VCaP (cell line): ENCODE measurements at regions not wholly inside any gene's neighbourhood (a gene's known extent, or its start where the extent isn't known, plus 50 kb on each side); places are given as distances from the start of the nearest gene placed in this dataset.

ENCODE experiments used
- H3K27ac ChIP-seq: fragments of 450-650 bp; 2 replicates; pipeline ENCODE4 v1.5.1; 2017
- CTCF ChIP-seq: fragments of 450-650 bp; conservative IDR thresholded peaks from 2 replicates; pipeline ENCODE4 v1.5.1; 2017; ENCODE audit warnings: mild to moderate bottlenecking, moderate library complexity

- H3K27ac ChIP-seq, result no peak overlapping the region
- TF ChIP-seq CTCF, result no peak
Measured at GRCh38 chr4:175444512-175444911, 367.6 kb downstream of the GPM6A start.

GRCh38 chr4:175447016-175447415, 365.0 kb downstream of the GPM6A start:
- TF ChIP-seq CTCF, result no peak
- H3K27ac ChIP-seq, result no peak overlapping the region

- TF ChIP-seq CTCF, result no peak
Measured at GRCh38 chr4:175450446-175450845, 361.6 kb downstream of the GPM6A start.

GRCh38 chr4:175451238-175451965, 360.7 kb downstream of the GPM6A start:
- H3K27ac ChIP-seq, result no peak overlapping the region
- TF ChIP-seq CTCF, result no peak

More at GRCh38 chr4:175450446-175450845, 361.6 kb downstream of the GPM6A start:
- H3K27ac ChIP-seq, result no peak overlapping the region

- H3K27ac ChIP-seq, result no peak overlapping the region
Measured at GRCh38 chr4:175453456-175453855, 358.6 kb downstream of the GPM6A start.

GRCh38 chr4:175456131-175456530, 355.9 kb downstream of the GPM6A start:
- no peak for TF ChIP-seq CTCF
- no peak overlapping the region for H3K27ac ChIP-seq

More at GRCh38 chr4:175453456-175453855, 358.6 kb downstream of the GPM6A start:
- TF ChIP-seq CTCF, result no peak

GRCh38 chr4:175457956-175458355, 354.1 kb downstream of the GPM6A start:
- no peak for TF ChIP-seq CTCF
- no peak overlapping the region for H3K27ac ChIP-seq
